Cardiac fibroblast (primary cell): ENCODE measurements at regions not wholly inside any gene's neighbourhood (a gene's known extent, or its start where the extent isn't known, plus 50 kb on each side); places are given as distances from the start of the nearest gene placed in this dataset.

Experiments used
- DNase-seq, 2 donors: peaks; one replicate each; pipeline versions ENCODE4 v3.0.0 to v3.0.0-alpha.2; 2010; ENCODE audit warnings: low read depth in 2 of 2
- H3K4me3 ChIP-seq, 2 donors: replicated peaks in 1 of 2; 1 replicate in 1 of 2; 2 replicates in 1 of 2; pipeline ENCODE4 v1.5.1; 2011; ENCODE audit warnings: low read depth in 2 of 2, low read length in 2 of 2, mild to moderate bottlenecking in 2 of 2, moderate library complexity in 1 of 2
- TF ChIP-seq, protein P1 (sequence below): IDR thresholded peaks from one replicate; pipeline ENCODE4 v1.5.1; 2011; ENCODE audit warnings: low read depth, mild to moderate bottlenecking, low read length, inconsistent platforms

DNA sequence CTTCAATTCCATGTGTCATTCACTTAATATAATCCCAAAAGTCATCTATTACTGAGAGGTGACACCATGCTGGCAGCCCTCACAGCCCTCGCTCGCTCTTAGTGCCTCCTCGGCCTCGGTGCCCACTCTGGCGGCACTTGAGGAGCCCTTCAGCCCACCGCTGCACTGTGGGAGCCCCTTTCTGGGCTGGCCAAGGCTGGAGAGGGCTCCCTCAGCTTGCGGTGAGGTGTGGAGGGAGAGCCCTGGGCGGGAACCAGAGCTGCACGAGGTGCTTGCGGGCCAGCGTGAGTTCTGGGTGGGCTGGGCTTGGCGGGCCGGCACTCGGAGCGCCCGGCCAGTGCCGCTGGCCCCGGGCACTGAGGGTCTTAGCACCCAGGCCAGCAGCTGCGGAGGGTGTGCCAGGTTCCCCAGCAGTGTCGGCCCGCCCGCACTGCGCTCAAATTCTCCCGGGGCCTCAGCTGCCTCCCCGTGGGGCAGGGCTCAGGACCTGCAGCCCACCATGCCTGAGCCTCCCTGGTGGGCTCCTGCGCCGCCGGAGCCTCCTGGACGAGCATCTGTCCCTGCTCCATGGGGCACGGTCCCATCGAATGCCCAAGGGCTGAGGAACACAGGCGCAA lies 374.1 kb downstream of the ELAVL2 start:
- TF ChIP-seq, protein P1, sequence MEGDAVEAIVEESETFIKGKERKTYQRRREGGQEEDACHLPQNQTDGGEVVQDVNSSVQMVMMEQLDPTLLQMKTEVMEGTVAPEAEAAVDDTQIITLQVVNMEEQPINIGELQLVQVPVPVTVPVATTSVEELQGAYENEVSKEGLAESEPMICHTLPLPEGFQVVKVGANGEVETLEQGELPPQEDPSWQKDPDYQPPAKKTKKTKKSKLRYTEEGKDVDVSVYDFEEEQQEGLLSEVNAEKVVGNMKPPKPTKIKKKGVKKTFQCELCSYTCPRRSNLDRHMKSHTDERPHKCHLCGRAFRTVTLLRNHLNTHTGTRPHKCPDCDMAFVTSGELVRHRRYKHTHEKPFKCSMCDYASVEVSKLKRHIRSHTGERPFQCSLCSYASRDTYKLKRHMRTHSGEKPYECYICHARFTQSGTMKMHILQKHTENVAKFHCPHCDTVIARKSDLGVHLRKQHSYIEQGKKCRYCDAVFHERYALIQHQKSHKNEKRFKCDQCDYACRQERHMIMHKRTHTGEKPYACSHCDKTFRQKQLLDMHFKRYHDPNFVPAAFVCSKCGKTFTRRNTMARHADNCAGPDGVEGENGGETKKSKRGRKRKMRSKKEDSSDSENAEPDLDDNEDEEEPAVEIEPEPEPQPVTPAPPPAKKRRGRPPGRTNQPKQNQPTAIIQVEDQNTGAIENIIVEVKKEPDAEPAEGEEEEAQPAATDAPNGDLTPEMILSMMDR: no peak
- no peak for DNase-seq
- H3K4me3 ChIP-seq: no peak overlapping the region

DNA sequence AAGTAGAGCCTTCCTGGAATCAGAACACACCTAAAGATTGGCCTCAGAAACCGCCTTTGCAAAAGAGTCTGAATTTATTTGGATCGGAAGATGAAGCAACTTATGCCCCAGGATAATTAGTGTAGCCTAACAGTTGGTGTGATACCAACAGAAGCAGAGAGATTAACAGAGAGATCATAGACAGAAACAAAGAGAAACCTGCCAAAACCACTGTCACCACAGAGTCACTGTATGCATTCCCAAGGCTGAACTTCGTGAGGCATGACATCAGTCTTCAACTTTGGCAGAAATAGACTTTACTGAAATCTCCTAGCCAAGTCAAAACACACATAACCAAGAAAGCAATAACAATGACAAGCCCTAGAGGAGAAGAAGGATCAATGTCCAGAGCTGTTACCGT lies 361.8 kb downstream of the ELAVL2 start:
- no peak for DNase-seq
- H3K4me3 ChIP-seq: no peak overlapping the region
- TF ChIP-seq, protein P1: no peak

- no peak overlapping the region for H3K4me3 ChIP-seq
- DNase-seq: no peak
- TF ChIP-seq, protein P1: no peak
These were observed 358.8 kb downstream of the ELAVL2 start for GRCh38 chr9:23467276-23467675.

- no peak for DNase-seq
- TF ChIP-seq, protein P1: no peak
- no peak overlapping the region for H3K4me3 ChIP-seq
These were observed 348.1 kb downstream of the ELAVL2 start for GRCh38 chr9:23477908-23478307.

- DNase-seq: no peak
- no peak overlapping the region for H3K4me3 ChIP-seq
- TF ChIP-seq, protein P1: no peak
These were observed 342.5 kb downstream of the ELAVL2 start for GRCh38 chr9:23483566-23483965.

DNA sequence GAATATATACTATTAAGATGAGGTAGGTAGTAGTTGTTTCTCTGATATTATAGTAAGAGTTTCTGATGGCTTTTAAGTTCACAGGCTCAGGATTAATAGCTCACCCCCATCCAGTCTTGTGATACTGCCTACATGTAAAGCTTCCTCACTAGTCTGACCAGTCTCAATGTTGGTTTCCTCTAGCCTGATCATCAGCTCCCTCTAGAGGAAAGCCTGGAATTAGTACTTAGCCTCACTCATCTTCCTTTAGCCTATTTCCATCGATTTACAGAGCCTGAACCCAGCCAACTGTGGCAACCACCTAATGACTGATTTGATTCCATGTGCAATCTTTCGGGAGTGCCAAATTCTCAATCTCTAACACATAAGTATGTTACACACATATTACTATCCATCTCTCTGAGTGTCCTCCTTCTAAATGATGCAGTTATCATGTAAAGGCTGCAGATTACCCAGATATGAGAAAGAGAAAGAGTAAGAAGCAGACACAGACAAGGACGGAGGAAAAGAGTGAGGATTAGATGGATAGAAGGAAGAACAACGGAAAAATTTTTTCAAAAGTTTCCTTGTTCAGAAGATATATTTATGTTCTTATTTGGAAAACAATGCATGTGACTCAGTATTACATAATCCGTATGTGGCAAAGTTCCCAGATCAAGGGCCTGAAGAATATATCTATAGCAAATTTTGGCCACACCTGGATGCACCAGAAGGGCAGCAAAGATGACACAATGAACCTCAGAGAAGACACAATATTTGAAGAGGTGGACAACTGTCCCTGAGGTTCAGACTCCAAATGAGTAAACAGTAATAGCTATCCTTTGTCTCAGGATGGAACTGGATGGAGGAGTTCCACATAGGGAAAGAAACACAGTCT lies 333.7 kb downstream of the ELAVL2 start:
- peak; percentile 1 to 29 for DNase-seq
- H3K4me3 ChIP-seq: no peak overlapping the region
- TF ChIP-seq, protein P1: peak; percentile 31
